ENCODE measurements at regions not wholly inside any gene's neighbourhood (a gene's known extent, or its start where the extent isn't known, plus 50 kb on each side); places are given as distances from the start of the nearest gene placed in this dataset.

DNA sequence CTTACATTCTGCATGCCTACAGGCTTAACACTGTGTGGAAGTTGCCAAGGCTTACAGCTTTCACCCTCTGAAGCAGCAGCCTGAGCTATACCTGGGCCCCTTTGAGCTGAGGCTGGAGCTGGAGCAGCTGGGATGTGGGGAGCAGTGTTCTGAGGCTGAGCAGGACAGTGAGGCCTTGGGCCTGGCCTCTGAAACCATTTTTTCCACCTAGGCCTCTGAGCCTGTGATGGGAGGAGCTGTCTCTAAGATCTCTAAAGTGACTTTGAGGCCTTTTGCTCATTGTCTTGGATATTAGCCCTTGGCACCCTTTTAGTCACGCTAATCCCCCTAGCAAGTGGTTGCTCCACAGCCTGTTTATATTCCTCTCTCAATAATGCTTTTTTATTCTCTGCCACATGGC is 59.9 kb upstream of the ZBED5 start:
- H3K27me3 ChIP-seq (ENCODE audit: insufficient read depth, low read length, poor library complexity), result peaks cover 9% of the 10 kb centered on the region
- no peaks in the 10 kb centered on the region for H3K79me2 ChIP-seq (ENCODE audit: insufficient read depth, low read length)
- no peaks in the 10 kb centered on the region for H3K9me3 ChIP-seq (ENCODE audit: insufficient read depth, low read length, severe bottlenecking)
- no peaks in the 10 kb centered on the region for H3K4me1 ChIP-seq (ENCODE audit: insufficient read depth, low read length)
- no peaks in the 10 kb centered on the region for H4K20me1 ChIP-seq (ENCODE audit: insufficient read depth, low read length)
- DNase-seq, result no peak
- H3K27ac ChIP-seq (ENCODE audit: low read length), result no peak overlapping the region
- ATAC-seq (ENCODE audit: insufficient read depth, low read depth), result no peak
- no peaks in the 10 kb centered on the region for H3K36me3 ChIP-seq (ENCODE audit: insufficient read depth, low read length)
- TF ChIP-seq EZH2 (IDR thresholded peaks at IDR 0.05; ENCODE audit: borderline replicate concordance, low read depth, low read length, severe bottlenecking), result no peak
- TF ChIP-seq, protein P1, sequence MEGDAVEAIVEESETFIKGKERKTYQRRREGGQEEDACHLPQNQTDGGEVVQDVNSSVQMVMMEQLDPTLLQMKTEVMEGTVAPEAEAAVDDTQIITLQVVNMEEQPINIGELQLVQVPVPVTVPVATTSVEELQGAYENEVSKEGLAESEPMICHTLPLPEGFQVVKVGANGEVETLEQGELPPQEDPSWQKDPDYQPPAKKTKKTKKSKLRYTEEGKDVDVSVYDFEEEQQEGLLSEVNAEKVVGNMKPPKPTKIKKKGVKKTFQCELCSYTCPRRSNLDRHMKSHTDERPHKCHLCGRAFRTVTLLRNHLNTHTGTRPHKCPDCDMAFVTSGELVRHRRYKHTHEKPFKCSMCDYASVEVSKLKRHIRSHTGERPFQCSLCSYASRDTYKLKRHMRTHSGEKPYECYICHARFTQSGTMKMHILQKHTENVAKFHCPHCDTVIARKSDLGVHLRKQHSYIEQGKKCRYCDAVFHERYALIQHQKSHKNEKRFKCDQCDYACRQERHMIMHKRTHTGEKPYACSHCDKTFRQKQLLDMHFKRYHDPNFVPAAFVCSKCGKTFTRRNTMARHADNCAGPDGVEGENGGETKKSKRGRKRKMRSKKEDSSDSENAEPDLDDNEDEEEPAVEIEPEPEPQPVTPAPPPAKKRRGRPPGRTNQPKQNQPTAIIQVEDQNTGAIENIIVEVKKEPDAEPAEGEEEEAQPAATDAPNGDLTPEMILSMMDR (IDR thresholded peaks at IDR 0.05; ENCODE audit: borderline replicate concordance, extremely low read depth, low read length, poor library complexity, severe bottlenecking), result no peak
- H3K9ac ChIP-seq (ENCODE audit: low read depth, low read length), result no peak overlapping the region
- no peak overlapping the region for H3K4me3 ChIP-seq (ENCODE audit: low read depth in 1 of 2, low read length in 2 of 2)
- H2AFZ ChIP-seq (ENCODE audit: low read depth, low read length), result no peak overlapping the region
- no peak overlapping the region for H3K4me2 ChIP-seq (ENCODE audit: insufficient read depth, low read length)

- peaks cover 9% of the 10 kb centered on the region for H3K27me3 ChIP-seq (ENCODE audit: insufficient read depth, low read length, poor library complexity)
- H3K4me3 ChIP-seq (ENCODE audit: low read depth in 1 of 2, low read length in 2 of 2), result no peak overlapping the region
- DNase-seq (no peak), ATAC-seq (ENCODE audit: insufficient read depth, low read depth) (no peak)
- H4K20me1 ChIP-seq (ENCODE audit: insufficient read depth, low read length), result no peaks in the 10 kb centered on the region
- no peak overlapping the region for H3K4me2 ChIP-seq (ENCODE audit: insufficient read depth, low read length)
- no peaks in the 10 kb centered on the region for H3K79me2 ChIP-seq (ENCODE audit: insufficient read depth, low read length)
- H2AFZ ChIP-seq (ENCODE audit: low read depth, low read length), result no peak overlapping the region
- H3K9ac ChIP-seq (ENCODE audit: low read depth, low read length), result no peak overlapping the region
- H3K27ac ChIP-seq (ENCODE audit: low read length), result no peak overlapping the region
- H3K36me3 ChIP-seq (ENCODE audit: insufficient read depth, low read length), result no peaks in the 10 kb centered on the region
- TF ChIP-seq, protein P1 (IDR thresholded peaks at IDR 0.05; ENCODE audit: borderline replicate concordance, extremely low read depth, low read length, poor library complexity, severe bottlenecking), result no peak
- TF ChIP-seq EZH2 (IDR thresholded peaks at IDR 0.05; ENCODE audit: borderline replicate concordance, low read depth, low read length, severe bottlenecking), result no peak
- H3K4me1 ChIP-seq (ENCODE audit: insufficient read depth, low read length), result no peaks in the 10 kb centered on the region
- H3K9me3 ChIP-seq (ENCODE audit: insufficient read depth, low read length, severe bottlenecking), result no peaks in the 10 kb centered on the region
Measured at GRCh38 chr11:10916665-10917064, 58.8 kb upstream of the ZBED5 start.

- TF ChIP-seq EZH2 (IDR thresholded peaks at IDR 0.05; ENCODE audit: borderline replicate concordance, low read depth, low read length, severe bottlenecking), result no peak
- TF ChIP-seq, protein P1 (IDR thresholded peaks at IDR 0.05; ENCODE audit: borderline replicate concordance, extremely low read depth, low read length, poor library complexity, severe bottlenecking), result no peak
- H4K20me1 ChIP-seq (ENCODE audit: insufficient read depth, low read length), result no peaks in the 10 kb centered on the region
- DNase-seq, result no peak
- H3K4me1 ChIP-seq (ENCODE audit: insufficient read depth, low read length), result no peaks in the 10 kb centered on the region
- H3K27me3 ChIP-seq (ENCODE audit: insufficient read depth, low read length, poor library complexity), result peaks cover 8% of the 10 kb centered on the region
- no peak overlapping the region for H3K9ac ChIP-seq (ENCODE audit: low read depth, low read length)
- no peak for ATAC-seq (ENCODE audit: insufficient read depth, low read depth)
- no peaks in the 10 kb centered on the region for H3K36me3 ChIP-seq (ENCODE audit: insufficient read depth, low read length)
- no peak overlapping the region for H3K4me3 ChIP-seq (ENCODE audit: low read depth in 1 of 2, low read length in 2 of 2)
- H2AFZ ChIP-seq (ENCODE audit: low read depth, low read length), result no peak overlapping the region
- no peaks in the 10 kb centered on the region for H3K79me2 ChIP-seq (ENCODE audit: insufficient read depth, low read length)
- no peak overlapping the region for H3K27ac ChIP-seq (ENCODE audit: low read length)
- no peak overlapping the region for H3K4me2 ChIP-seq (ENCODE audit: insufficient read depth, low read length)
- no peaks in the 10 kb centered on the region for H3K9me3 ChIP-seq (ENCODE audit: insufficient read depth, low read length, severe bottlenecking)
Measured at GRCh38 chr11:10914050-10914449, 56.2 kb upstream of the ZBED5 start.

DNA sequence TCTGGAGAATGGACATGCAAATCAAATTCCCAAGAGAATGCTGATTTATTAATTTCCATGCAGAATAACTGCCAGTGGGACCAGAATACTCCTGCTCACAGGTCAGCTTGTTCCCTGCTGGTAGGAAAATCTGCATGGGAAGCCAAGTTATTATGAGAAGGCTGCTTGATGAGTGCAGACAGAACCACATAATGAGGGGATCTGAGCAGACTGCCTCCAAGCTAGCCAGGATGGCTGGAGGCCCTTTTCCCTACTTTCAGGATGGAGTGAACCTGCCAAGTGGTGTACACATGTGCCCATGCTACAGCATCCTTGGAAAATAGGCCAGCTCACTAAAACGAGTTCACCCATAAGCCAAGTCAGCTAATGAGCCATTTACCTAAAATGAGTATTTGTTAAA is 55.2 kb upstream of the ZBED5 start:
- DNase-seq (no peak), ATAC-seq (ENCODE audit: insufficient read depth, low read depth) (no peak)
- H2AFZ ChIP-seq (ENCODE audit: low read depth, low read length), result no peak overlapping the region
- no peaks in the 10 kb centered on the region for H3K79me2 ChIP-seq (ENCODE audit: insufficient read depth, low read length)
- no peak overlapping the region for H3K4me2 ChIP-seq (ENCODE audit: insufficient read depth, low read length)
- H3K27ac ChIP-seq (ENCODE audit: low read length), result no peak overlapping the region
- H3K4me1 ChIP-seq (ENCODE audit: insufficient read depth, low read length), result no peaks in the 10 kb centered on the region
- H3K27me3 ChIP-seq (ENCODE audit: insufficient read depth, low read length, poor library complexity), result peaks cover 10% of the 10 kb centered on the region
- H3K9me3 ChIP-seq (ENCODE audit: insufficient read depth, low read length, severe bottlenecking), result no peaks in the 10 kb centered on the region
- no peaks in the 10 kb centered on the region for H3K36me3 ChIP-seq (ENCODE audit: insufficient read depth, low read length)
- H3K4me3 ChIP-seq (ENCODE audit: low read depth in 1 of 2, low read length in 2 of 2), result no peak overlapping the region
- H4K20me1 ChIP-seq (ENCODE audit: insufficient read depth, low read length), result no peaks in the 10 kb centered on the region
- no peak overlapping the region for H3K9ac ChIP-seq (ENCODE audit: low read depth, low read length)
- TF ChIP-seq, protein P1 (IDR thresholded peaks at IDR 0.05; ENCODE audit: borderline replicate concordance, extremely low read depth, low read length, poor library complexity, severe bottlenecking), result no peak
- TF ChIP-seq EZH2 (IDR thresholded peaks at IDR 0.05; ENCODE audit: borderline replicate concordance, low read depth, low read length, severe bottlenecking), result no peak

All from DND-41 (cell line).